Cerebellar cortex (tissue), 1 donor: ENCODE measurements at regions not wholly inside any gene's neighbourhood (a gene's known extent, or its start where the extent isn't known, plus 50 kb on each side); places are given as distances from the start of the nearest gene placed in this dataset.
"Not testable (repeated sequence)": the region's sequence is repeated elsewhere in the genome, so short reads cannot be mapped to it uniquely, and the experiment has no call there.

Source experiments
- DNase-seq: peaks from one replicate; pipeline ENCODE4 v3.0.0-alpha.2; 2015; ENCODE audit warnings: low spot score

GRCh38 chr5:98205691-98206461, 567.6 kb upstream of the RGMB start:
- DNase-seq, result peak; percentile 85

- peak; percentile 46 for DNase-seq
These were observed 566.9 kb upstream of the RGMB start for GRCh38 chr5:98206566-98206965.

- no peak for DNase-seq
These were observed 564.0 kb upstream of the RGMB start for GRCh38 chr5:98209418-98209817.

- DNase-seq, result no peak
These were observed 559.0 kb upstream of the RGMB start for GRCh38 chr5:98214240-98215051.

- DNase-seq, result peak; percentile 5
These were observed 556.3 kb upstream of the RGMB start for GRCh38 chr5:98217138-98217537.

- DNase-seq, result no peak
These were observed 554.6 kb upstream of the RGMB start for GRCh38 chr5:98218838-98219237.

GRCh38 chr5:98227489-98227888, 546.0 kb upstream of the RGMB start:
- DNase-seq, result no peak

- DNase-seq, result no peak
These were observed 542.4 kb upstream of the RGMB start for GRCh38 chr5:98231089-98231488.

GRCh38 chr5:98237794-98238193, 535.7 kb upstream of the RGMB start:
- DNase-seq, result not testable (repeated sequence)

GRCh38 chr5:98243972-98244371, 529.5 kb upstream of the RGMB start:
- no peak for DNase-seq

- no peak for DNase-seq
These were observed 524.5 kb upstream of the RGMB start for GRCh38 chr5:98248949-98249348.

- no peak for DNase-seq
These were observed 514.5 kb upstream of the RGMB start for GRCh38 chr5:98258939-98259338.

GRCh38 chr5:98259595-98259994, 513.9 kb upstream of the RGMB start:
- no peak for DNase-seq

GRCh38 chr5:98263084-98263483, 510.4 kb upstream of the RGMB start:
- DNase-seq, result no peak

GRCh38 chr5:98268162-98268860, 505.2 kb upstream of the RGMB start:
- DNase-seq, result no peak

- DNase-seq, result no peak
These were observed 497.5 kb upstream of the RGMB start for GRCh38 chr5:98275980-98276379.

GRCh38 chr5:98282521-98282920, 490.9 kb upstream of the RGMB start:
- DNase-seq, result no peak

- no peak for DNase-seq
These were observed 481.0 kb upstream of the RGMB start for GRCh38 chr5:98292496-98292895.

- DNase-seq, result no peak
These were observed 477.0 kb upstream of the RGMB start for GRCh38 chr5:98296426-98296825.

- DNase-seq, result no peak
These were observed 474.0 kb upstream of the RGMB start for GRCh38 chr5:98299435-98299834.

GRCh38 chr5:98301547-98301946, 471.9 kb upstream of the RGMB start:
- no peak for DNase-seq

GRCh38 chr5:98307811-98308210, 465.7 kb upstream of the RGMB start:
- DNase-seq, result no peak

GRCh38 chr5:98308231-98308630, 465.2 kb upstream of the RGMB start:
- no peak for DNase-seq
